ENCODE measurements at regions not wholly inside any gene's neighbourhood (a gene's known extent, or its start where the extent isn't known, plus 50 kb on each side); places are given as distances from the start of the nearest gene placed in this dataset.

- Histone ChIP-seq H3K27me3 (no peaks in the 10 kb centered on the region), H3K9me3 (no peaks in the 10 kb centered on the region), H3K4me3 (no peak overlapping the region), H3K36me3 (no peaks in the 10 kb centered on the region), H3K27ac (no peak overlapping the region), H3K4me1 (no peaks in the 10 kb centered on the region)
- intact Hi-C loops (cut with DNase I; ENCODE audit: low total_unique reads), result no loop called here
- TF ChIP-seq POLR2AphosphoS5 (IDR thresholded peaks at IDR 0.05) (no peak), EP300 (IDR thresholded peaks at IDR 0.05; ENCODE audit: low read depth) (no peak), CTCF (IDR thresholded peaks at IDR 0.05) (no peak), POLR2A (IDR thresholded peaks at IDR 0.05) (no peak)
- in situ Hi-C loops (cut with MboI; ENCODE audit: low pct_ligation_motif_present in 1 of 4, low pct_unique_long_range_greater_than_20kb in 1 of 4, low sequenced_read_pairs in 3 of 4), result no loop called here
- no peak for DNase-seq
- 70 to 77% methylated on average over 15 of the region's 15 CpGs for WGBS, 2 donors (ENCODE audit: low coverage in 1 of 2)
Observed at GRCh38 chr12:114776731-114777442, 92.9 kb upstream of the TBX3 start.

GRCh38 chr12:114774699-114775098 is 90.7 kb upstream of the TBX3 start:
- TF ChIP-seq POLR2AphosphoS5 (IDR thresholded peaks at IDR 0.05), result no peak
- no peak for TF ChIP-seq EP300 (IDR thresholded peaks at IDR 0.05; ENCODE audit: low read depth)
- TF ChIP-seq CTCF (IDR thresholded peaks at IDR 0.05), result no peak
- TF ChIP-seq POLR2A (IDR thresholded peaks at IDR 0.05), result no peak
- WGBS, 2 donors (ENCODE audit: low coverage in 1 of 2), result 92 to 93% methylated on average over 3 to 5 of the region's 5 CpGs
- no peaks in the 10 kb centered on the region for H3K36me3 ChIP-seq
- no peaks in the 10 kb centered on the region for H3K4me1 ChIP-seq
- DNase-seq, result no peak
- no peaks in the 10 kb centered on the region for H3K9me3 ChIP-seq
- H3K27ac ChIP-seq, result no peak overlapping the region
- H3K27me3 ChIP-seq, result no peaks in the 10 kb centered on the region
- intact Hi-C loops (cut with DNase I; ENCODE audit: low total_unique reads) (no loop called here), in situ Hi-C loops (cut with MboI; ENCODE audit: low pct_ligation_motif_present in 1 of 4, low pct_unique_long_range_greater_than_20kb in 1 of 4, low sequenced_read_pairs in 3 of 4) (no loop called here)
- H3K4me3 ChIP-seq, result no peak overlapping the region

- WGBS, 2 donors (ENCODE audit: low coverage in 1 of 2), result 94% methylated on average over 11 of the region's 11 CpGs; no CpG with 5 or more reads in 1 of the 2 donors
- DNase-seq, result no peak
- intact Hi-C loops (cut with DNase I; ENCODE audit: low total_unique reads) (no loop called here), in situ Hi-C loops (cut with MboI; ENCODE audit: low pct_ligation_motif_present in 1 of 4, low pct_unique_long_range_greater_than_20kb in 1 of 4, low sequenced_read_pairs in 3 of 4) (no loop called here)
- Histone ChIP-seq H3K36me3 (no peaks in the 10 kb centered on the region), H3K4me1 (no peaks in the 10 kb centered on the region), H3K4me3 (no peak overlapping the region), H3K9me3 (no peaks in the 10 kb centered on the region), H3K27me3 (no peaks in the 10 kb centered on the region), H3K27ac (no peak overlapping the region)
- TF ChIP-seq EP300 (IDR thresholded peaks at IDR 0.05; ENCODE audit: low read depth) (no peak), POLR2A (IDR thresholded peaks at IDR 0.05) (no peak), CTCF (IDR thresholded peaks at IDR 0.05) (no peak), POLR2AphosphoS5 (IDR thresholded peaks at IDR 0.05) (no peak)
Observed at GRCh38 chr12:114774197-114774596, 90.2 kb upstream of the TBX3 start.

- H3K4me1 ChIP-seq, result no peaks in the 10 kb centered on the region
- no peaks in the 10 kb centered on the region for H3K27me3 ChIP-seq
- no peak overlapping the region for H3K4me3 ChIP-seq
- TF ChIP-seq CTCF (IDR thresholded peaks at IDR 0.05) (no peak), POLR2AphosphoS5 (IDR thresholded peaks at IDR 0.05) (no peak), POLR2A (IDR thresholded peaks at IDR 0.05) (no peak), EP300 (IDR thresholded peaks at IDR 0.05; ENCODE audit: low read depth) (no peak)
- in situ Hi-C loops (cut with MboI; ENCODE audit: low pct_ligation_motif_present in 1 of 4, low pct_unique_long_range_greater_than_20kb in 1 of 4, low sequenced_read_pairs in 3 of 4) (no loop called here), intact Hi-C loops (cut with DNase I; ENCODE audit: low total_unique reads) (no loop called here)
- no peaks in the 10 kb centered on the region for H3K36me3 ChIP-seq
- H3K27ac ChIP-seq, result no peak overlapping the region
- 33 to 91% methylated on average over 1 to 3 of the region's 3 CpGs for WGBS, 2 donors (ENCODE audit: low coverage in 1 of 2)
- DNase-seq, result no peak
- no peaks in the 10 kb centered on the region for H3K9me3 ChIP-seq
Observed at GRCh38 chr12:114770323-114770722, 86.3 kb upstream of the TBX3 start.
